CD4-positive, alpha-beta T cell treated with Interleukin-15 for 1 hour (primary cell): ENCODE measurements at regions not wholly inside any gene's neighbourhood (a gene's known extent, or its start where the extent isn't known, plus 50 kb on each side); places are given as distances from the start of the nearest gene placed in this dataset.

ENCODE experiments used
- DNase-seq: peaks from one replicate; pipeline ENCODE4 v3.0.0-alpha.2; 2020

DNA sequence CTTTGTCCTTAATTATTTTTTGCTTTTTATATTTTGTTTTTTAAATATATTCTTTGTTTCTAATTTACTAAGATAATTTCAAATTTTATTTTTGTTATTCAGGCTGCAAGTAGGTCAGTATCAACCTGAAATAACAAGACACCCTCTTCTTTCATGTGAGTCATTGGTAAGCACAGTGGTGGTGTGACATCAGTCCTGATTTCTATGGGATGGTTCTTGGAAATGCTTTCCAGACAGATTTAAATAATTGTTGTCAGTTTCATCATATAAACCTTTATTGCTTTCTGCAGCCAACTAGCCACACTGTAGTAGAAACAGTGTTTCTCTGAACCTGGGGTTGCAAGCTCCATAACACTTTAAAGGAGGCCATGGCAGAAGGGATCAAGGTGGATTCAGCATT, 157.5 kb upstream of the C21orf91 start:
- DNase-seq = no peak

DNA sequence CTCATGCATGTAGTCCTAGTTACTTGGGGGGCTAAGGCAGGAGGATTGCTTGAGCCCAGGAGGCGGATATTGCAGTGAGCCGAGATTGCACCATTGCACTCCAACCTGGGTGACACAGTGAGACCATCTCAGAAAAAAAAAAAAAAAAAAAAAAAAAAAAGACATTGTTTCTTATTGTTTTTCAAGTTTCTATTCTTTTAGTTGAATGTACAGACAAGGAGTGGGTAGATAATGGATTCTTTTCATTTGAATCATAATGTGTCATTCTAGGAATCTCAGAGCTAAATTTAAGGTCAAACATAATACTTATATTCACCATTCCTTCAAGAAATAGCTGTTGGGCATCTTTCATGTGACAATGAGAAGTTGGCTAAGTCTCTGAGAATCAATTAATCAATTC, 157.0 kb upstream of the C21orf91 start:
- no peak for DNase-seq

DNA sequence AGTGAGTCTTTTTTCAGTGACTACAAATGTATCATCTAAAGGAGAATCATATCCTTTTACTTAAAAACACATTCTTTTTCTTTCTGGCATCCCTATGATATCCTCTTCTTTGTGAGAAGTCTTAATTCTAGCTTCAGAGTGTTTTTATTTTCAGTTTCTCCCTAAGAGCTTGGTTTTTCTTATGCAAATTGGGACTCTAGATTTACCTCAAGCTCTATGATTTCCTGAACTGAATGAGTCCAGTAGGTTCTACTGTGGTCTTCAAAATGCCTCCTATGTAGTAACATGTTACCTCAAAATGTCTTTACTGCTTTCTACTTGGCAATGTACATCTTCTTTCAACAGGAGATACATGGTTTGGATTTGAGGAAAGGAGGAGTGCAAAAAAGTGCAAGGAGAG, 148.2 kb upstream of the C21orf91 start:
- no peak for DNase-seq

DNA sequence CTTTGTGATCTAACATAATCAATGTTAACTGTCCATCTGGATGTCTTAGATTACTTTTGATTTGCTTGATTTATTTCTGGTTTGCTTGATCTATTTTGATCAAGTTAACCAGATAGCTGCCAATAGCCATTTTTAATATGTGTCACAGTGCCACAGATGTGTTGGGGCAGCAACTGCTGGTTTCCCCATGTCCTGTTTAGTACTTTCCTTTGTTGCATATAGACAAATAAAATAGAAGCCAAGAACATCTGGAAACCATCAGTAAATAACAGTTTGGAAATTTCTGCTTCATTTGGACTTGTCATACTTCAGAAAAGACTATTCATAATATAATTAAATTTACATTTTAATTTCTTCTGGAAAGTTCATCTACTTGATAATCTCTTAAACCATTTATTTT, 145.6 kb upstream of the C21orf91 start:
- no peak for DNase-seq

GRCh38 chr21:17964199-17964598, 145.0 kb upstream of the C21orf91 start:
- no peak for DNase-seq

- no peak for DNase-seq
Measured at GRCh38 chr21:17950591-17950990, 131.4 kb upstream of the C21orf91 start.

GRCh38 chr21:17949421-17949820, 130.3 kb upstream of the C21orf91 start:
- DNase-seq = no peak

DNA sequence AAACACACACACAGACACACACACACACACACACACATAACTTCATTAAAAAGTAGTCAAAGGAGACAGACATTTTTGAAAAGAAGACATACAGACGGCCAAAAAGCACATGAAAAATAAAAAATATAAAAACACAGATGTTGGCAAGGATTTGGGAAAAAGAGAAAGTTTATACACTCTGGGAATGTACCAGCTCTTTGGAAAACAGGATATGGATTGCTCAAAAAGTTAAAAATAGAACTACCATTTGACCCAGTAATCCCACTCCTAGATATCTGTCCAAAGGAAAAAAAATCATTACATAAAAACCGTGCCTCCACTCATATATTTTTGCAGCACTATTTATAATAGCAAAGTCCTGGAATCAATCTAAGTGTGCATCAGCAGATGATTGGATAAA, 128.4 kb upstream of the C21orf91 start:
- no peak for DNase-seq

GRCh38 chr21:17931080-17931479, 111.9 kb upstream of the C21orf91 start:
- no peak for DNase-seq

DNA sequence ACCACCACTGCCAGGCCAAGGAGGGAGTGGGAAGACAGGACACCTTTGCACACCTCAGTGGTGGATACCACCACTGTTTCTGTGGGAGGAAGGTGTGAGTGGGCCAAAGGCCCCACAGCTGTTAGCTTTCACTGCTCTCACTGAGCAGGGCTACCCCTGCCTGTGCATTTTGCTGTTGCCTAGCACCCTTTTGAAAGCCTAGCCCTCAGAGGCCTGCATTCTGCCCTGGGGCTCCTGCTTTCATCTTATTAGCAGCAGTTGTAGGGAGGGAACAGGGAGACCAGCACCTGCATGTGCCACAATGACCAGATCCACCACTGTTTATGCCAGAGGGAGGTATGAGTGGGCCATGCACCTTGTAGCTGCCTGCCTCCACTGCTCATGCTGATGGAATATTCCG, 110.9 kb upstream of the C21orf91 start:
- no peak for DNase-seq

GRCh38 chr21:17929510-17929909, 110.4 kb upstream of the C21orf91 start:
- no peak for DNase-seq

DNA sequence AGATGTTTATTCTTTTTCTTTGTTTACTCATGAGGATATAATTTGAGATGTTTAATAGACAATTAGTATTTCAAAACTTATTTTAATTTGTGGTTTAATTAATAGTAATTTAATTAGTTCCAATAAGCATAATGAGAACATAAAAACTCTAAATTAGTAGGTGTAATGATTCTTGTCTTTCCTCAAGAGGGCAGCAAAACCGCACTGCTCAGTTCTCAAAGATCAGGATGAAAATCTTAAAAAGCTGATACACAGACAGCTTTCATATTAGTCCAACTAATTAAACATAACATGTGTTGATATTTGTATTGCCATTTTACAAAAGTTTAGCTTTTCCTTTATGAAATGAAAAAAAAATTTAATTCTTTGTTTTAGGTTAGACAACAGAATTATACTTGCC, 106.7 kb upstream of the C21orf91 start:
- no peak for DNase-seq

DNA sequence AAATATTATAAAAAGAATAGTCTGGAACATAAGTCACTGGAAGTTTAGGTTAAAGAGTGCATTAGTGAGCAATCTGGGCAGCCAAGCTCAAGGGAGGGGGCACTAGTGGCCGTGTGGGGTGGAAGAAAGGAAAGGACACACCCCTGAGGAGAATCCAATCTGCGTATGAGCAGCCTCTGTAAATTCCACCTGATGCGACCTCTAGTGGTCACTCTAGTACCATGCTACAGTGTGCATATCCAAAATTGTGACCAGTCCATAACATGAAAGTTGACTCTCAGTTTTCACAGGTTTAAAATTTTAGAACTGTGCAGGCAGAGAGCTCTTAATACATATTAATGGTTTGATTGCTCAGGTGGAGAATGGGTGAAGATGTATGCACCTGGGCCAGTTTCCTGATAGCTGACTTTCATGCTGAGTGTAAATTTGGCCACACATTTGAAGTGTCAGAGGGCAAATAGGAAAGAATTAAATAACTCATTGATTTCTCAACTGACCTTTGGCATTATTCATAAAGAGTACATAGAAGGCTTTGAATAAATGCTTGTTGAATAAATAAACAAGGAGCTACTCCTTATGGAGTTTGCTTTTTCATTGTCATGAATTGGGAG, 105.9 kb upstream of the C21orf91 start:
- peak; percentile 36 for DNase-seq

DNA sequence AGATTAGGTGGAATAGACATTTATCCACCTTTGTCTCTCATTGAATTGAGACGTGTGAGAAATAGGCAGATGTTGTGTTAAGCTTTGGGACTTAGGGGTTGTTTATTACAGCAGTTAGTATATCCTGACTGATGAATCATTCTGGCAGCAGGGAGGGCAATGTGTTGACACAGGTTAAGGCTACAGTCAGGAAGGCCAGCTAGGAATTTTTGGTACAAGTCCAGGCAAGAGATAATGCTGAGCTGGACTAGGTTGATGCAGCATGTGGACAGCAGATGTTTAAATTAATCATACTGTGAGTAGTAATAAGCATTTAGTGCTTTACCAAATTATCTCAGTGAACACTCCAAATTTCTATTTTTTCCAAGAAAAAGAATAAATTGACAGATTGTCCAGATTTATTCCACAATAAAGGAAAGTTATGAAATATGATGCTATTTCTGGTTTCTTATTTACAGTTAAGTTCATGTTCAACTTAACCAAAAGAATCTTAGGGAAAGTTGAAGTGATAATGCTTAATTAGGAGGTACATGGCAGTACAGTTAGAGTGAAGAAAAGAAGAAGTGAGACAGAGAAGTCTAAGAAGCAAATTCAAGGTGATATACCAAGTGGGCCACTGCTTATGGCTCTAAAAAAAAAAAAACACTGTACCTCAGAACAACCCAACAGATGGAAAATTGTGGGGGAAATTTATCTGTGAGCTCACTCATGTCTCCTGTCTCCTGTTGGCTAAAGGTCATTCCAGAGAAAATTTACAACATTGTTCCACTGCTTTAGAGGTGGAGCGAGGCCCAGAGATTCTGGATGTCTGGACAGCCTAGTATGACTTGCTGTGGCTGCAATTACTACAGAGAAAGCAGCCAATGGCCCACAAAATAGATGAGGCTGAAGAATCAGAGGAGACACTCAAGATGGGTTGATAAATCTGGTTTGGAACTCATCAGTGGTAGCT, 102.7 kb upstream of the C21orf91 start:
- DNase-seq = no peak

- no peak for DNase-seq
Measured at GRCh38 chr21:17915976-17916375, 96.8 kb upstream of the C21orf91 start.

DNA sequence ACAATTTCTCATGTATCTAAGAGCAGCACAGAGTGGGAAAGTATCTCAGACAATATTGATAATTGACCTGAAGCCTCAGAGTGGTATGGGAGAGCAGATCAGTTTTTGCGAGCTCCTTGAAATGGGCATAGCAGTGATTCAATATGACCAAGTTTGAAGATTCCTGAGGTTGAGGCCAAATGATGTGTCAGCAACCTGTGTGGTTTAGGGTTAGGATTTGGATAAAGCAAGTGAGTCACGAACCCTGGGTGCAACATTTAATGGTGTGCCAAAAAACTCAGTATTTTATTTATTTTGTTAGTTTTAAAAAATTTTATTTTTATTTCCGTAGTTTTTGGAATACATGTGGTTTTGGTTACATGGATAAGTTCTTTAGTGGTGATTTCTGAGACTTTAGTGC, 92.5 kb upstream of the C21orf91 start:
- DNase-seq = no peak

GRCh38 chr21:17903929-17904639, 84.9 kb upstream of the C21orf91 start:
- no peak for DNase-seq

GRCh38 chr21:17903029-17903806, 84.1 kb upstream of the C21orf91 start:
- no peak for DNase-seq

DNA sequence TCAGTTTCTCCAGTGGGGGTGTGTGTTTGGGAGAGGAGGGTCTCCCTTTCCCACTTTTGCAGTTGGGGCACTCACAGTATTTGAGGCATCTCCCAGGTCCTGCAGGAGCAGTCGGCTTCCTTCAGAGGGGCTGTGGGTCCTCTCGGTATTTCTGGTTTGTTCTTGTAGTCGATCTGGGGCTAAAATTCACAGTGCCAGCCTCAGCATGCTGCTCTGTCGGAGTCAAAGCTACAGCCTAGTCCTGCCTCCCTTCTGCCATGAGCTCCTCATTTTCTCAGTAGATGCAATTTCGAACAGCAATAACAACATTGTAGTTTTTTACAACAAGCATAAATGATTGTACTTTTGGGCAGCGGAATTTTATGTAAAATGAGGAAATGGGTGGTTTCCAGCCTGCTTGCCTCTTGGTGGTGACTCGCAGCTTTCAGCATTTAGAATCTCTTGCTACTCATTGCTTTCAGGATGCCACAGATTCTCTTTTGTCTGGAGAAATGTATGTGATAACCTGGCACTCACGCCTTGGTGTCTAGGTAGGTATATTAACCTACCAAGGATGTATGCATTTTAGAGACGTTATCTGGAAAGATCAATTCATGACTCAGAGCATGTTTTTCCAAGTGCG, 82.4 kb upstream of the C21orf91 start:
- DNase-seq = no peak

GRCh38 chr21:17900990-17901385, 81.8 kb upstream of the C21orf91 start:
- DNase-seq = no peak

DNA sequence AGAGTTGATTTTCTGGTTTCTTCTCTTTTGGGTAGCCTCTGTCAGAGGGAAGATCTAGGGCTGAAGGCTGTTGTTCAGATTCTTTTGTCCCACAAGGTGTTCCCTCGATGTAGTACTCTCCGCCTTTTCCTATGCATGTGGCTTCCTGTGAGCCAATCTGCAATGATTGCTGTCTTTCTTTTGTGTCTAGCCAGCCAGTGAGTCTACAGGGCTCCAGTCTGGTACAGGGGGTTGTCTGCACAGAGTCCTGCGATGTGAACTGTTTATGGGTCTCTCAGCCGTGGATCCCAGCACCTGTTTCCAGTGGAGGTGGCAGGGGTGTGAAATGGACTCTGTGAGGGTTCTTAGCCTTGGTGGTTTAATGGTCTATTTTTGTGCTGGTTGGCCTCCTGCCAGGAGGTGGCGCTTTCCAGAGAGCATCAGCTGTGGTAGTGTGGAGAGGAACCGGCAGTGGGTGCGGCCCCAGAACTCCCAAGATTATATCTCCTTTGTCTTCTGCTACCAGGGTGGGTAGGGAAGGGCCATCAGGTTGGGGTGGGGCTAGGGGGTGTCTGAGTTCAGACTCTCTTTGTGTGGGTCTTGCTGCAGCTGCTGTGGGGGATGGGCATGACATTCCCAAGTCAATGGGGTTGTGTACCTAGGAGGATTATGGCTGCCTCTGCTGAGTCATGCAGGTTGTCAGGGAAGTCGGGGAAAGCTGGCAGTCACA, 81.3 kb upstream of the C21orf91 start:
- DNase-seq = no peak

GRCh38 chr21:17889171-17889570, 70.0 kb upstream of the C21orf91 start:
- DNase-seq = no peak
